ENCODE measurements at regions not wholly inside any gene's neighbourhood (a gene's known extent, or its start where the extent isn't known, plus 50 kb on each side); places are given as distances from the start of the nearest gene placed in this dataset.
A peak's percentile ranks its signal among the peaks of the same experiment; 100 is the strongest.

GRCh38 chr3:74564560-74564959 is 49.9 kb downstream of the CNTN3 start:
- DNase-seq (ENCODE audit: low read depth): peak; percentile 14

DNA sequence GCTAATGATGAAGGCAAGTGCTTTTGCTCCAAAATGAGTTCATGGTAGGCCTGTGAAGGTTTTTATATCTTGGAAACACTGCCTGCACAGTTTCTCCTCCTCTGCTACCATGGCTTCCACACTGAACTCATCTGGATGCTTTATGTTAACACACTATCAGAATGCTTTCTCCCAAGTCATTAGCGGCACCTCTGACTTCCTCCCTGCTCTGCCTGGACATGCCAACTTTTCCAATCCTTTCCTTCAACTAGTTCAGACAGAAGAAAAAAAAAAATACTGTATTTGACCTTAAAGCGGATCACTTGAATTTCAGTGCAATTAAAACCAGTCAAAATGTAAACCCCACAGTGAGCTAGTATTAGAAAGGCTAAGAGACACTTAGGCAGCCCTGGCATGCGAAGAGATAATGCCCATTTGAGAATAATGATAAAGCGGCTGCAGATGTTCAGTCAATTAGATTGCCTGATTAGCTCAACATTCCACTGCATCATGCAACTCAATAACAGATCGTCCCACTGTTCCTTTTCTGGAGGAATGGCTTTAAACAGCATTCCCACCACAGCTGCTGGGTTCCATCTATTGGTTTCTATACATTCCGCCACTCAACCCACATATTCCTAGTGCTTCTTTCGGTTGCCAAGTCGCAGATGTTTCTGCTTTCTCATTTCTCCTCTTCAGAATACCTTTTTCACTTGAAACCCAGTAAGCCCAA is 51.7 kb downstream of the CNTN3 start:
- no peak for DNase-seq (ENCODE audit: low read depth)

DNA sequence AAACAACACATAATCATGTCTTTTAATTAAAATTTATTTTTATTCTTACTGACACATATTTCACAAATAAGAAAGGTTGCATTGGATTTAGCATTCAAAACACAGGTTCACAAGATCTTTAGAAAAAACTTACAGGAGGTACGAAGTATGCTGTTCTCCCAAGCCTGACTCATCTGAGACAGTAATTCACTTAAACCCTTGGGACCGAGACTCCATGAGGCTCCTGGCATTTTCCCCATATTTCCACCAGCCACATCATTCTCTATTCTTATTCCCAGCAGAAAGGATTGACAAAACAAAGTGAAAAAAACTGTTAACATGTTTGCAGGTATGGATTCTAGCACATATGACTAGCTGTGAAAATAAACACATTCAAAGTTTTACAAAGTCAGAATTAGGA is 52.6 kb downstream of the CNTN3 start:
- peak; percentile 37 for DNase-seq (ENCODE audit: low read depth)

DNA sequence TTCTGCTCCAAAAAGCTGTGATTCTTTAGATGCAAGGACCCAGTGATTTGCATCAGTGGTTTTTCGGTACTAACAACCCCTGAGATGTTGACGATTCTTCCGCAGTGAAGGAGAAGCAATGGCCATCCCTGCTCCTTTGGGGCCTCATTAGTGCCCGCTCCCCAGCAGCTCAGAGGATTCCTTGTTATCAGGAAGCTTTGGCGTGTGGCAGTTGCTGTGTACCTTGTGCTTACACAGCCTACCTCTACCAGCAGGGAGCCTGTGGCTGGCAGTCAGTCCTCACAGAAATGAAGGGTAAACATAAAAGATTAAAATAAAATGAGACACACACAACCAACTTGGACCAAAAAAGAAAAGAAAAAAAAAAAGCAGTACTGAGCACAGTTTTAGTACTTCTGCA is 55.2 kb downstream of the CNTN3 start:
- DNase-seq (ENCODE audit: low read depth): no peak

GRCh38 chr3:74550686-74551085 is 63.8 kb downstream of the CNTN3 start:
- no peak for DNase-seq (ENCODE audit: low read depth)

- peak; percentile 36 for DNase-seq (ENCODE audit: low read depth)
These were observed 68.0 kb downstream of the CNTN3 start for GRCh38 chr3:74546426-74546825.

DNA sequence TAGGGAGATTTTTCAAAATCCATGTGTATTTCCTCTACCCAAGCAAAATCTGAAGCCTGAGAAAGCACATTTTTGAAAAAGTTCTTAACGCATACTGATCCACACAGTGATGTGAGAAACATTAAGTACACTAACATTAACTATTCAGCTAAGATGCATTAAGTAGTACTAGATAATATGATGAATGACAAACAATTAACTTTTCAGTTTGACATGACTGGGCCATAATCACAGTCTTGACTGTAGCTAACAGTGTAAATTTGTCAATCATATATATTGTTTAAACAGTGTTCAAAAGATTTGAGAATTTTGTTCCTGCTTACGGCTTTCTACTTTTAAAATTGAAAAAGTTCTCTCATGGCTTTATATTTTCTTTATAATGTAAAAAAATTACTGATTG is 72.0 kb downstream of the CNTN3 start:
- no peak for DNase-seq (ENCODE audit: low read depth)

DNA sequence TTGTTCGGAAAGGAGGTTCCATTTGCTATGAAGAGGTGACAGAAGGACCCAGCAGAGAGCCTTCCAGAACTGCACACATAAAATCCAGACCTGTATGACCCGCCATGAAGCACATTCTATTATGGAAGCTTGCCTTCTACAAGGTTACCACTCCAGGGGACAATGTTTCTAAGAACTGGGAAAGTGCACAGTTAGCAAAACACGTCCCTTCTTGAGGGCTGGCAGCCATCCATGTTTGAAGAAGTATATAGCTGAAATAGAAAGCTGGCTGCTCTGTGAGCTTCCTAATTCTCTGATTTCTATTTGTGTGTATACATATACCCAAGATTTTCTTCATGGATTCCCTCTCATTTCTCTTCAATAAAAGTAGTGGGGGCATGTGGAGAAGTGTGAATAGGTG is 74.6 kb downstream of the CNTN3 start:
- DNase-seq (ENCODE audit: low read depth): no peak

GRCh38 chr3:74538669-74539068 is 75.8 kb downstream of the CNTN3 start:
- no peak for DNase-seq (ENCODE audit: low read depth)

GRCh38 chr3:74537857-74538256 is 76.6 kb downstream of the CNTN3 start:
- DNase-seq (ENCODE audit: low read depth): no peak

GRCh38 chr3:74537164-74537563 is 77.3 kb downstream of the CNTN3 start:
- DNase-seq (ENCODE audit: low read depth): peak; percentile 85

- DNase-seq (ENCODE audit: low read depth): no peak
These were observed 79.2 kb downstream of the CNTN3 start for GRCh38 chr3:74535281-74535680.

DNA sequence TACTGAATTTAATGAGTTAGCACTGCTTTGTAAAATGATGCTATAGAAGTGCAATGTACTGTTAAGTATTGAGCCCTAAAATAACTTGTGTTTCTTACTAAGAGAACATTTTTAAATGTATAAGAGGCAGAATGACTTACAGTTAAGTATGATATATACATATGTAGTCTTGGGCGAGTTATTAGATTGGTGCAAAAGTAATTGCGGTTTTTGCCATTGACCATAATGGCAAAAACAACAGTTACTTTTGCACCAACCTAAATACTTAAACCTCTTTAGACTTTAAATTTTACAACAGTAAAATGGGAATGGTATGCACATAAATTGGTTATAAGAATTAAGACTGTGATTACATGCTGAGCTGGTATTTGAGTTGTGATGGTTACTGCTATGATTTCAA is 79.8 kb downstream of the CNTN3 start:
- DNase-seq (ENCODE audit: low read depth): no peak

GRCh38 chr3:74532446-74532845 is 82.0 kb downstream of the CNTN3 start:
- peak; percentile 84 for DNase-seq (ENCODE audit: low read depth)

GRCh38 chr3:74531491-74531890 is 83.0 kb downstream of the CNTN3 start:
- peak; percentile 14 for DNase-seq (ENCODE audit: low read depth)

DNA sequence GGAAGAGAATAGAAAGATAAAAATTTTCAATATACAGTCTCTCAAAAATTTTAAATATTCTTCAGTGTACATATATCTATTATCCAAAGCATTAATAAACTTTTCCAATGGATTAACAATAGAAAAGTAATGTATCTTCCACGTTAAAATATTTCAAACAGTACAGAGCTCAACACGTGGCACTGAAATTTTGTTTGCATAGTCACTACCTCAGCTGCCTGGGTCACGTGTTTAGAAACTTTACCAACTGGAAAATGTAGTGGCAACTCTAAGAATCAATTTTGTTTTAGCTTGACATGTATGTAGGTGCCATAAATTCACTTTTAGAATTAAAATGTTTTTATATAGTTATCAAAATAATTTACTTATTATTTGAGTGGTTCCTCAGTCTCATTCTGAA is 85.3 kb downstream of the CNTN3 start:
- DNase-seq (ENCODE audit: low read depth): no peak

DNA sequence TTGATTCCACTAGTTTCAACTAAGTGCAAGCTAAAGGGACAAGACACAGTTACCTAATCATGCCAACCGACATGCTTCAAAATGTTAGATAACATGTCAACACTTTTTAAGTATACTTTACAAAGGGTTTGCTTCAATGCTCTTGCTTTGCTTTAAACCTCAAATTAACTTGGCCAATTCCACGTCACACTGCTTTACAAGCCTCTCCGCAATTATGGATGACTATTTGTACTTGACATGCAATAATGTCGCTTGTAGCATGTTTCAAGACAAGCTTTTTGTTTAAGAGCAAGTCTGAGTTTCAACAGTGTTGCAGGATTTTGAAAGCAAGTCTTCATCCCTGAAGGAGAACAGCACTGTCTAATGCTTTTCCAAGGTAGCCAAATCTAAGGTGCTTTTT is 86.9 kb downstream of the CNTN3 start:
- no peak for DNase-seq (ENCODE audit: low read depth)

DNA sequence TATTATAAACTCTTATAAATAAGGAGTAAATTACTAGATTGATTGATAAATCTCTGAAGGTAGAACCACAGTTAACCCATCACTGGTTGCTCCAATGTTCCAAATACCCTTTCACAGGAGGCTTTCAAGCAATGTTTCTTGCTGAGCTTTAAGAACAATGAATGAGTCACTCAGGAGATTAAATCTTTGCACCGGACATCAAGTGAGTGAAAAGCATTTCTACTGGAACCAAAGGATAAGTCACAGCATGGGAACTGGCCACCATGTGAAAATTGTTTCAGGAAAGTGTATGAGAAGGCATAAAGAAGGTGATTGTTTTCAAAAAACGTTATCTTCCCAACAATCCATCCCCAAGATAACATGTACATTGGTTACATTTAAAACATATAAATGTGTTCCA is 90.6 kb downstream of the CNTN3 start:
- no peak for DNase-seq (ENCODE audit: low read depth)

GRCh38 chr3:74520895-74521294 is 93.6 kb downstream of the CNTN3 start:
- DNase-seq (ENCODE audit: low read depth): no peak

DNA sequence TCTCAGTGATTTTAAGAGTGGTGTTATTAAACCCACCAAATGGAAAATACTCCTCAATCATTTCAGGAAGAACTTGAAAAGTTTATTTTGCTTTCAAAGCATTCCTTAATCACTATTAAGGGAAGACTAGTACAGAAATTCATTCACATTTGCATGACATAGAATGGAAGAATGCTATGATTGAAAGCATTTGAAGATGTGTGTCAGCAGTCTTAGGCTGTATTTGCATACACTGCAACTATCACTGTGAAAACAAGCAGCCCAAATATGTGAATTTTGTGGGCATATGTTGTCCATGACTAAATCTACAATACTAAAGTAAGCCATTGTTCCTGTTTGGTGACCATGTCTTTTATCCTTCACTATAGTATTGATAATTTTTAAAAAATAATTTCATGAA is 95.8 kb downstream of the CNTN3 start:
- no peak for DNase-seq (ENCODE audit: low read depth)

DNA sequence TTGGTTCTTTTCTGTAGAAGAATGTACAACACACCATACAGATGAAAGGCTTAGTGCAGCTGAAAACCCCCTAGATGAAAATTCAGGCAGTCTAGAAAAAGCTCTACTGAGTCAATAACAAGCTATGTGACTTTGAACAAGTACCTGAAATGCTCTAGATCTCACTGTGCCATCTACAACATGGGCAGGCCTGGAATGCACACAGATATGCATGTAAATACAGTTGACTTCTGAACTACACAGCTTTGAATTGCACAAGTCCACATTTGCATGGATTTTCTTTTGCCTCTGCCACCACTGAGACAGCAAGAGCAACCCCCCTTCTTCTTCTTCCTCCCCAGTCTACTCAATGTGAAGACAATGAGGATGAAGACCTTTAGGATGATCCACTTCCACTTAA is 98.4 kb downstream of the CNTN3 start:
- no peak for DNase-seq (ENCODE audit: low read depth)

GRCh38 chr3:74515451-74515850 is 99.0 kb downstream of the CNTN3 start:
- no peak for DNase-seq (ENCODE audit: low read depth)

- no peak for DNase-seq (ENCODE audit: low read depth)
These were observed 103.4 kb downstream of the CNTN3 start for GRCh38 chr3:74511078-74511477.

DNA sequence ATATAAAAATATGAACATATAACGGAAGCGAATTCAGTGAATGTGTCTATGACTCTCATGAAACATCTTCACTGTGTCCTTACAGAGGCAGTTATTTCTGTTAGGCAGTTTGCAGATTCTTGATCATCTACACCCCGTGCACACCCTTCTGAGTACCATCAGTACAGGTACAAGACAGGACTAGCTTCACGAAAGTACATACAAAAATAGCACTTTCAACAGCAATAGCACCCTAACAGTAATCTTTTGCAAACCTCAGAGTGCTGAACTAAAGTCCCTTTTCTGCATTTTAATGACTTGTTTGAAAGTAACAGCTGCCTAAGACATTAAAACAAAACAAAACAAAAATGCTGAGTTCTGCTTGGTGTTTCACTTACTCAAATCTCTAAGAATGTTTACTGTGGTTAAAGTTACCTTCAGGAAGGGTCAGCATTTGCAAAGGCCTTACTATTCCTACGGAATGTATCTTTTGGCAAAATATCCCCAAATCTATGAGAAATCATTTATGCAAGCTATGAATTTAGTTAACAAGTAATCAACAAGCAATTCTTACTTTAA is 104.1 kb downstream of the CNTN3 start:
- no peak for DNase-seq (ENCODE audit: low read depth)

Measured in fibroblast of gingiva (primary cell).